ENCODE measurements at regions not wholly inside any gene's neighbourhood (a gene's known extent, or its start where the extent isn't known, plus 50 kb on each side); places are given as distances from the start of the nearest gene placed in this dataset.

- DNase-seq (no peak), ATAC-seq (replicated peaks in 1 of 2) (no peak)
- no peak overlapping the region for H3K4me3 Mint-ChIP-seq
- H3K36me3 Mint-ChIP-seq (ENCODE audit: insufficient read depth in 2 of 2), result no peaks in the 10 kb centered on the region
- no peaks in the 10 kb centered on the region for H3K4me1 Mint-ChIP-seq (ENCODE audit: low read depth)
- H3K9me3 Mint-ChIP-seq, result no peaks in the 10 kb centered on the region
- no peak overlapping the region for H3K27ac Mint-ChIP-seq
- H3K27me3 Mint-ChIP-seq (ENCODE audit: low read depth), result peaks cover 14% of the 10 kb centered on the region
Observed at GRCh38 chr17:55829995-55830612, 79.3 kb downstream of the PCTP start.

GRCh38 chr17:55830699-55831471 lies 80.0 kb downstream of the PCTP start:
- Mint-ChIP-seq H3K36me3 (ENCODE audit: insufficient read depth in 2 of 2) (no peaks in the 10 kb centered on the region), H3K9me3 (no peaks in the 10 kb centered on the region), H3K27ac (no peak overlapping the region), H3K4me3 (no peak overlapping the region), H3K4me1 (ENCODE audit: low read depth) (no peaks in the 10 kb centered on the region), H3K27me3 (ENCODE audit: low read depth) (peaks cover 14% of the 10 kb centered on the region)
- DNase-seq (no peak), ATAC-seq (replicated peaks in 1 of 2) (no peak)

- Mint-ChIP-seq H3K27me3 (ENCODE audit: low read depth) (peaks cover 18% of the 10 kb centered on the region), H3K4me3 (no peak overlapping the region), H3K4me1 (ENCODE audit: low read depth) (no peaks in the 10 kb centered on the region), H3K36me3 (ENCODE audit: insufficient read depth in 2 of 2) (no peaks in the 10 kb centered on the region), H3K27ac (no peak overlapping the region), H3K9me3 (peaks cover 2 to 3% of the 10 kb centered on the region in 2 donors)
- no peak for ATAC-seq (replicated peaks in 1 of 2)
- no peak for DNase-seq
Observed at GRCh38 chr17:55833306-55833705, 82.5 kb downstream of the PCTP start.

- Mint-ChIP-seq H3K27ac (no peak overlapping the region), H3K9me3 (peaks cover 0 to under 1% of the 10 kb centered on the region in 2 donors), H3K36me3 (ENCODE audit: insufficient read depth in 2 of 2) (peaks cover 1% of the 10 kb centered on the region in 2 donors), H3K4me1 (ENCODE audit: low read depth) (no peaks in the 10 kb centered on the region), H3K4me3 (no peak overlapping the region), H3K27me3 (ENCODE audit: low read depth) (peaks cover 24% of the 10 kb centered on the region)
- no peak for ATAC-seq (replicated peaks in 1 of 2)
- no peak for DNase-seq
Observed at GRCh38 chr17:55842405-55843158, 91.7 kb downstream of the PCTP start.

GRCh38 chr17:55843785-55844184 lies 92.9 kb downstream of the PCTP start:
- Mint-ChIP-seq H3K27me3 (ENCODE audit: low read depth) (peaks cover 22% of the 10 kb centered on the region), H3K4me1 (ENCODE audit: low read depth) (no peaks in the 10 kb centered on the region), H3K4me3 (no peak overlapping the region), H3K9me3 (no peaks in the 10 kb centered on the region), H3K36me3 (ENCODE audit: insufficient read depth in 2 of 2) (peaks cover 1 to 2% of the 10 kb centered on the region in 2 donors), H3K27ac (no peak overlapping the region)
- DNase-seq (no peak), ATAC-seq (replicated peaks in 1 of 2) (no peak)

GRCh38 chr17:55845385-55845784 lies 94.5 kb downstream of the PCTP start:
- DNase-seq, result peak; percentile 23 to 30
- no peak overlapping the region for H3K27ac Mint-ChIP-seq

GRCh38 chr17:55846745-55847144 lies 95.9 kb downstream of the PCTP start:
- ATAC-seq (replicated peaks in 1 of 2) (no peak), DNase-seq (no peak)
- H3K27me3 Mint-ChIP-seq (ENCODE audit: low read depth), result peaks cover 22% of the 10 kb centered on the region
- H3K36me3 Mint-ChIP-seq (ENCODE audit: insufficient read depth in 2 of 2), result peaks cover 1 to 2% of the 10 kb centered on the region in 2 donors
- no peak overlapping the region for H3K27ac Mint-ChIP-seq
- no peaks in the 10 kb centered on the region for H3K4me1 Mint-ChIP-seq (ENCODE audit: low read depth)
- no peak overlapping the region for H3K4me3 Mint-ChIP-seq
- no peaks in the 10 kb centered on the region for H3K9me3 Mint-ChIP-seq

More at GRCh38 chr17:55845385-55845784, 94.5 kb downstream of the PCTP start:
- no peak overlapping the region for H3K4me3 Mint-ChIP-seq
- peak; percentile 30 to 53 for ATAC-seq (replicated peaks in 1 of 2)
- peaks cover 1 to 2% of the 10 kb centered on the region in 2 donors for H3K36me3 Mint-ChIP-seq (ENCODE audit: insufficient read depth in 2 of 2)
- H3K9me3 Mint-ChIP-seq, result no peaks in the 10 kb centered on the region
- peaks cover 22% of the 10 kb centered on the region for H3K27me3 Mint-ChIP-seq (ENCODE audit: low read depth)
- H3K4me1 Mint-ChIP-seq (ENCODE audit: low read depth), result no peaks in the 10 kb centered on the region

- Mint-ChIP-seq H3K27me3 (ENCODE audit: low read depth) (no peaks in the 10 kb centered on the region), H3K4me1 (ENCODE audit: low read depth) (no peaks in the 10 kb centered on the region)
- no peak for DNase-seq
Observed at GRCh38 chr17:55852734-55853133, 101.9 kb downstream of the PCTP start.

GRCh38 chr17:55859301-55859795 lies 108.5 kb downstream of the PCTP start:
- Mint-ChIP-seq H3K36me3 (ENCODE audit: insufficient read depth in 2 of 2) (no peaks in the 10 kb centered on the region), H3K4me1 (ENCODE audit: low read depth) (no peaks in the 10 kb centered on the region), H3K27ac (no peak overlapping the region), H3K9me3 (no peaks in the 10 kb centered on the region), H3K27me3 (ENCODE audit: low read depth) (peaks cover 10% of the 10 kb centered on the region), H3K4me3 (no peak overlapping the region)
- no peak for DNase-seq
- ATAC-seq (replicated peaks in 1 of 2), result no peak

More at GRCh38 chr17:55852734-55853133, 101.9 kb downstream of the PCTP start:
- Mint-ChIP-seq H3K36me3 (ENCODE audit: insufficient read depth in 2 of 2) (no peaks in the 10 kb centered on the region), H3K27ac (no peak overlapping the region), H3K9me3 (no peaks in the 10 kb centered on the region), H3K4me3 (no peak overlapping the region)
- ATAC-seq (replicated peaks in 1 of 2), result no peak

GRCh38 chr17:55865072-55865762 lies 114.4 kb downstream of the PCTP start:
- DNase-seq (no peak), ATAC-seq (replicated peaks in 1 of 2) (no peak)
- peaks cover 2 to 4% of the 10 kb centered on the region in 2 donors for H3K9me3 Mint-ChIP-seq
- H3K4me3 Mint-ChIP-seq, result no peak overlapping the region
- H3K36me3 Mint-ChIP-seq (ENCODE audit: insufficient read depth in 2 of 2), result peaks cover 1% of the 10 kb centered on the region in 2 donors
- no peaks in the 10 kb centered on the region for H3K4me1 Mint-ChIP-seq (ENCODE audit: low read depth)
- H3K27ac Mint-ChIP-seq, result no peak overlapping the region
- H3K27me3 Mint-ChIP-seq (ENCODE audit: low read depth), result no peaks in the 10 kb centered on the region

- peaks cover 1% of the 10 kb centered on the region in 2 donors for H3K36me3 Mint-ChIP-seq (ENCODE audit: insufficient read depth in 2 of 2)
- DNase-seq, result no peak
- no peaks in the 10 kb centered on the region for H3K4me1 Mint-ChIP-seq (ENCODE audit: low read depth)
- H3K27ac Mint-ChIP-seq, result no peak overlapping the region
- H3K4me3 Mint-ChIP-seq, result no peak overlapping the region
- peaks cover 2 to 4% of the 10 kb centered on the region in 2 donors for H3K9me3 Mint-ChIP-seq
- ATAC-seq (replicated peaks in 1 of 2), result no peak
- H3K27me3 Mint-ChIP-seq (ENCODE audit: low read depth), result no peaks in the 10 kb centered on the region
Observed at GRCh38 chr17:55870044-55870443, 119.2 kb downstream of the PCTP start.

GRCh38 chr17:55872374-55872773 lies 121.5 kb downstream of the PCTP start:
- no peaks in the 10 kb centered on the region for H3K36me3 Mint-ChIP-seq (ENCODE audit: insufficient read depth in 2 of 2)
- peaks cover 0 to 1% of the 10 kb centered on the region in 2 donors for H3K9me3 Mint-ChIP-seq
- no peak overlapping the region for H3K4me3 Mint-ChIP-seq
- ATAC-seq (replicated peaks in 1 of 2) (no peak), DNase-seq (no peak)
- H3K4me1 Mint-ChIP-seq (ENCODE audit: low read depth), result no peaks in the 10 kb centered on the region
- H3K27ac Mint-ChIP-seq, result no peak overlapping the region
- H3K27me3 Mint-ChIP-seq (ENCODE audit: low read depth), result peaks cover 14% of the 10 kb centered on the region

Measured in activated T-cell treated with anti-CD3 and anti-CD28 coated beads, Interleukin-2, amount 50 U/mL, for 72 hours (primary cell).